SK-N-SH (cell line): ENCODE measurements at regions not wholly inside any gene's neighbourhood (a gene's known extent, or its start where the extent isn't known, plus 50 kb on each side); places are given as distances from the start of the nearest gene placed in this dataset.

Source experiments
- CHD2 ChIP-seq: fragments of 150-350 bp; IDR thresholded peaks from 2 replicates; pipeline ENCODE4 v1.6.1; 2018; ENCODE audit warnings: low read length; ENCODE audit not compliant: partially characterized antibody
- TF ChIP-seq, protein P1 (sequence below): IDR thresholded peaks from 2 replicates; pipeline ENCODE4 v1.6.1; 2012; ENCODE audit warnings: mild to moderate bottlenecking, low read depth, low read length, moderate library complexity

- TF ChIP-seq, protein P1, sequence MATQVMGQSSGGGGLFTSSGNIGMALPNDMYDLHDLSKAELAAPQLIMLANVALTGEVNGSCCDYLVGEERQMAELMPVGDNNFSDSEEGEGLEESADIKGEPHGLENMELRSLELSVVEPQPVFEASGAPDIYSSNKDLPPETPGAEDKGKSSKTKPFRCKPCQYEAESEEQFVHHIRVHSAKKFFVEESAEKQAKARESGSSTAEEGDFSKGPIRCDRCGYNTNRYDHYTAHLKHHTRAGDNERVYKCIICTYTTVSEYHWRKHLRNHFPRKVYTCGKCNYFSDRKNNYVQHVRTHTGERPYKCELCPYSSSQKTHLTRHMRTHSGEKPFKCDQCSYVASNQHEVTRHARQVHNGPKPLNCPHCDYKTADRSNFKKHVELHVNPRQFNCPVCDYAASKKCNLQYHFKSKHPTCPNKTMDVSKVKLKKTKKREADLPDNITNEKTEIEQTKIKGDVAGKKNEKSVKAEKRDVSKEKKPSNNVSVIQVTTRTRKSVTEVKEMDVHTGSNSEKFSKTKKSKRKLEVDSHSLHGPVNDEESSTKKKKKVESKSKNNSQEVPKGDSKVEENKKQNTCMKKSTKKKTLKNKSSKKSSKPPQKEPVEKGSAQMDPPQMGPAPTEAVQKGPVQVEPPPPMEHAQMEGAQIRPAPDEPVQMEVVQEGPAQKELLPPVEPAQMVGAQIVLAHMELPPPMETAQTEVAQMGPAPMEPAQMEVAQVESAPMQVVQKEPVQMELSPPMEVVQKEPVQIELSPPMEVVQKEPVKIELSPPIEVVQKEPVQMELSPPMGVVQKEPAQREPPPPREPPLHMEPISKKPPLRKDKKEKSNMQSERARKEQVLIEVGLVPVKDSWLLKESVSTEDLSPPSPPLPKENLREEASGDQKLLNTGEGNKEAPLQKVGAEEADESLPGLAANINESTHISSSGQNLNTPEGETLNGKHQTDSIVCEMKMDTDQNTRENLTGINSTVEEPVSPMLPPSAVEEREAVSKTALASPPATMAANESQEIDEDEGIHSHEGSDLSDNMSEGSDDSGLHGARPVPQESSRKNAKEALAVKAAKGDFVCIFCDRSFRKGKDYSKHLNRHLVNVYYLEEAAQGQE = no peak
- TF ChIP-seq CHD2 = no peak
Observed at GRCh38 chr6:9927275-9927674, 487.6 kb downstream of the TFAP2A start.
